Vagina (tissue), 2 donors: ENCODE measurements at regions not wholly inside any gene's neighbourhood (a gene's known extent, or its start where the extent isn't known, plus 50 kb on each side); places are given as distances from the start of the nearest gene placed in this dataset.

Source experiments
- DNase-seq, 2 donors: peaks; one replicate each; pipeline ENCODE4 v3.0.0-alpha.2; 2017; ENCODE audit errors: extremely low spot score in 2 of 2
- H3K27ac ChIP-seq: fragments of 200-600 bp; sonication (generic); one replicate; pipeline ENCODE4 v1.5.1; 2019
- H3K27me3 ChIP-seq: fragments of 200-600 bp; sonication (generic); one replicate; pipeline ENCODE4 v1.5.1; 2019
- H3K36me3 ChIP-seq, 2 donors: fragments of 200-600 bp; sonication (generic); one replicate each; pipeline ENCODE4 v1.5.1; 2017 to 2019
- H3K4me1 ChIP-seq: fragments of 200-600 bp; sonication (generic); one replicate; pipeline ENCODE4 v1.5.1; 2019
- H3K4me3 ChIP-seq, 2 donors: fragments of 200-600 bp; sonication (generic); 1 replicate in 1 of 2; 2 replicates in 1 of 2; pipeline ENCODE4 v1.5.1; 2016 to 2019
- H3K9me3 ChIP-seq: fragments of 200-600 bp; sonication (generic); one replicate; pipeline ENCODE4 v1.5.1; 2019
- POLR2A ChIP-seq, 2 donors: fragments of 450-650 bp; IDR thresholded peaks; one replicate each; pipeline ENCODE4 v1.6.1; 2017; ENCODE audit warnings: antibody characterized with exemption in 2 of 2, mild to moderate bottlenecking in 2 of 2, moderate library complexity in 2 of 2
- POLR2AphosphoS5 ChIP-seq, 2 donors: sonication (generic); formaldehyde crosslinking; IDR thresholded peaks; one replicate each; pipeline ENCODE4 v1.9.0; 2017; ENCODE audit warnings: antibody characterized with exemption in 2 of 2, mild to moderate bottlenecking in 2 of 2, low read depth in 1 of 2; ENCODE audit not compliant: insufficient read depth in 1 of 2
- intact Hi-C: fragments of 100-400 bp; cut with DNase I; formaldehyde crosslinking; loops from one replicate; pipeline ENCODE4 v1.15.1; 2023
- TF ChIP-seq, protein P1 (sequence below), 3 experiments: fragments of 450-650 bp in 2 of 3; fragments of 200-600 bp in 1 of 3; sonication (generic) in 1 of 3; IDR thresholded peaks; one replicate each; pipeline ENCODE4 v1.5.1; 2017 to 2019; ENCODE audit warnings: antibody characterized with exemption in 3 of 3, mild to moderate bottlenecking in 2 of 3, moderate library complexity in 2 of 3

GRCh38 chr2:147394179-147394790 lies 450.5 kb upstream of the ACVR2A start:
- no peaks in the 10 kb centered on the region for H3K9me3 ChIP-seq
- no peaks in the 10 kb centered on the region for H3K27me3 ChIP-seq
- no peaks in the 10 kb centered on the region for H3K4me1 ChIP-seq
- no peak overlapping the region for H3K4me3 ChIP-seq
- no peaks in the 10 kb centered on the region for H3K36me3 ChIP-seq
- intact Hi-C loops, result no loop called here
- H3K27ac ChIP-seq, result no peak overlapping the region
- no peak for DNase-seq
- TF ChIP-seq, protein P1, sequence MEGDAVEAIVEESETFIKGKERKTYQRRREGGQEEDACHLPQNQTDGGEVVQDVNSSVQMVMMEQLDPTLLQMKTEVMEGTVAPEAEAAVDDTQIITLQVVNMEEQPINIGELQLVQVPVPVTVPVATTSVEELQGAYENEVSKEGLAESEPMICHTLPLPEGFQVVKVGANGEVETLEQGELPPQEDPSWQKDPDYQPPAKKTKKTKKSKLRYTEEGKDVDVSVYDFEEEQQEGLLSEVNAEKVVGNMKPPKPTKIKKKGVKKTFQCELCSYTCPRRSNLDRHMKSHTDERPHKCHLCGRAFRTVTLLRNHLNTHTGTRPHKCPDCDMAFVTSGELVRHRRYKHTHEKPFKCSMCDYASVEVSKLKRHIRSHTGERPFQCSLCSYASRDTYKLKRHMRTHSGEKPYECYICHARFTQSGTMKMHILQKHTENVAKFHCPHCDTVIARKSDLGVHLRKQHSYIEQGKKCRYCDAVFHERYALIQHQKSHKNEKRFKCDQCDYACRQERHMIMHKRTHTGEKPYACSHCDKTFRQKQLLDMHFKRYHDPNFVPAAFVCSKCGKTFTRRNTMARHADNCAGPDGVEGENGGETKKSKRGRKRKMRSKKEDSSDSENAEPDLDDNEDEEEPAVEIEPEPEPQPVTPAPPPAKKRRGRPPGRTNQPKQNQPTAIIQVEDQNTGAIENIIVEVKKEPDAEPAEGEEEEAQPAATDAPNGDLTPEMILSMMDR (IDR thresholded peaks at IDR 0.05), result no peak
- TF ChIP-seq POLR2A (IDR thresholded peaks at IDR 0.05) (no peak), POLR2AphosphoS5 (IDR thresholded peaks at IDR 0.05; ENCODE audit: insufficient read depth in 1 of 2, low read depth in 1 of 2) (no peak)

DNA sequence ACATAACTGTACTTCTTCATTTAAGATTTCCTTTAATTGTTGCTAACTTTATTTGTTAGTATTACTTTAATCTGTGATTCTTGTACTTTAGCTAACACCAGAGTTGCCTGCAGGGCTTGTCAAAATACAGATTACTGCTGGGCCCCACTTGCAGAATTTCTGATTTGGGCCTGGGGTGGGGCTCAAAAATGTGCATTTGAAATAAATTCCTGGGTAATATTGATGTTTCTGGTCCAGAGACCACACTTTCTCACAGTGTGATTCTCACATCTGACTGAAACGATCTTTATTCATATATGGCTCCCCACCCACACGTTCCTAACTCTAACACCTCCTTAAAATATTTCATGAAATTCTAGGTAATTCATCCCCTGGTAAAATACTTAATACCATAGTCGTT lies 452.6 kb upstream of the ACVR2A start:
- Histone ChIP-seq H3K4me1 (no peaks in the 10 kb centered on the region), H3K27me3 (no peaks in the 10 kb centered on the region), H3K9me3 (no peaks in the 10 kb centered on the region), H3K4me3 (no peak overlapping the region), H3K27ac (no peak overlapping the region), H3K36me3 (no peaks in the 10 kb centered on the region)
- DNase-seq, result no peak
- TF ChIP-seq POLR2A (IDR thresholded peaks at IDR 0.05), result no peak
- TF ChIP-seq POLR2AphosphoS5 (IDR thresholded peaks at IDR 0.05; ENCODE audit: insufficient read depth in 1 of 2, low read depth in 1 of 2), result no peak
- TF ChIP-seq, protein P1 (IDR thresholded peaks at IDR 0.05), result no peak
- intact Hi-C loops, result no loop called here

- H3K27ac ChIP-seq, result no peak overlapping the region
- no peaks in the 10 kb centered on the region for H3K36me3 ChIP-seq
- no peaks in the 10 kb centered on the region for H3K4me1 ChIP-seq
- DNase-seq, result no peak
- no peaks in the 10 kb centered on the region for H3K27me3 ChIP-seq
- H3K9me3 ChIP-seq, result no peaks in the 10 kb centered on the region
- TF ChIP-seq POLR2A (IDR thresholded peaks at IDR 0.05) (no peak), POLR2AphosphoS5 (IDR thresholded peaks at IDR 0.05; ENCODE audit: insufficient read depth in 1 of 2, low read depth in 1 of 2) (no peak)
- TF ChIP-seq, protein P1 (IDR thresholded peaks at IDR 0.05), result no peak
- H3K4me3 ChIP-seq, result no peak overlapping the region
- intact Hi-C loops, result no loop called here
These were observed 454.4 kb upstream of the ACVR2A start for GRCh38 chr2:147390475-147390874.

- Histone ChIP-seq H3K27me3 (no peaks in the 10 kb centered on the region), H3K4me1 (no peaks in the 10 kb centered on the region), H3K27ac (no peak overlapping the region), H3K9me3 (no peaks in the 10 kb centered on the region), H3K36me3 (no peaks in the 10 kb centered on the region), H3K4me3 (no peak overlapping the region)
- TF ChIP-seq POLR2AphosphoS5 (IDR thresholded peaks at IDR 0.05; ENCODE audit: insufficient read depth in 1 of 2, low read depth in 1 of 2) (no peak), POLR2A (IDR thresholded peaks at IDR 0.05) (no peak)
- TF ChIP-seq, protein P1 (IDR thresholded peaks at IDR 0.05), result no peak
- DNase-seq, result no peak
- intact Hi-C loops, result no loop called here
These were observed 455.6 kb upstream of the ACVR2A start for GRCh38 chr2:147389218-147389617.

GRCh38 chr2:147388217-147388616 lies 456.6 kb upstream of the ACVR2A start:
- intact Hi-C loops, result no loop called here
- DNase-seq, result no peak
- Histone ChIP-seq H3K4me1 (no peaks in the 10 kb centered on the region), H3K36me3 (no peaks in the 10 kb centered on the region), H3K27me3 (no peaks in the 10 kb centered on the region), H3K27ac (no peak overlapping the region), H3K9me3 (no peaks in the 10 kb centered on the region), H3K4me3 (no peak overlapping the region)
- TF ChIP-seq POLR2A (IDR thresholded peaks at IDR 0.05) (no peak), POLR2AphosphoS5 (IDR thresholded peaks at IDR 0.05; ENCODE audit: insufficient read depth in 1 of 2, low read depth in 1 of 2) (no peak)
- TF ChIP-seq, protein P1 (IDR thresholded peaks at IDR 0.05), result no peak
